ENCODE measurements at regions not wholly inside any gene's neighbourhood (a gene's known extent, or its start where the extent isn't known, plus 50 kb on each side); places are given as distances from the start of the nearest gene placed in this dataset.

DNA sequence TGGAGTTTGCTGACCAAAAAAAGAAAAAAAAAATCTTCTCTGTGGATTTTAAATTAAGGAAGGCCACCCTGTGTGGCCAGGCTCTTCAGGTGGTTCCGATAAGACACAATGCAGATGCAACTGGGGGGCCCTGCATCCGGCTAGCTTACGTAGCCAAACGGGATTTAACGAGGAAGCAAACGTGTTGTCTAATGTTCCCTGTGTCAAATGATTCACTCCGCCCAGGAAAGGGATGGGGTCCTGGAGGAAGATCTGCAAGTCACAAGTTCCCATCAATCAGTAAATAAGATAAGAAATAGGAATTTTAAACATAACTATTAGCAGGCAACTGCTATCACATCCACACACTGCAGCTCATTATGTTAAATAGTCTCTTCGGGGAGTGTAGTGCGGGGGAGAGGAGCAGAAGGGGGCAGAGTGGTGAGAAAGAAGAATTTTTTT lies 216.4 kb upstream of the GYPA start:
- Histone ChIP-seq H3K36me3 (ENCODE audit: control insufficient read depth in 4 of 4, insufficient read depth in 3 of 4, low read depth in 1 of 4, low read length in 3 of 4) (no peaks in the 10 kb centered on the region), H3K27me3 (ENCODE audit: control insufficient read depth in 4 of 4, insufficient read depth in 4 of 4, low read length in 3 of 4) (peaks cover 0 to 6% (median 0%) of the 10 kb centered on the region in 4 donors), H3K9me3 (ENCODE audit: control insufficient read depth in 4 of 4, low read length in 3 of 4) (no peaks in the 10 kb centered on the region), H3K4me1 (ENCODE audit: control insufficient read depth in 4 of 4, insufficient read depth in 4 of 4, low read length in 3 of 4) (no peaks in the 10 kb centered on the region), H3K27ac (ENCODE audit: low read depth in 1 of 2, low read length in 2 of 2) (no peak overlapping the region), H3K9ac (ENCODE audit: low read depth in 1 of 2, low read length in 2 of 2) (no peak overlapping the region), H3K4me3 (ENCODE audit: low read depth in 1 of 3, low read length in 3 of 3) (no peak overlapping the region)
- TF ChIP-seq, protein P1, sequence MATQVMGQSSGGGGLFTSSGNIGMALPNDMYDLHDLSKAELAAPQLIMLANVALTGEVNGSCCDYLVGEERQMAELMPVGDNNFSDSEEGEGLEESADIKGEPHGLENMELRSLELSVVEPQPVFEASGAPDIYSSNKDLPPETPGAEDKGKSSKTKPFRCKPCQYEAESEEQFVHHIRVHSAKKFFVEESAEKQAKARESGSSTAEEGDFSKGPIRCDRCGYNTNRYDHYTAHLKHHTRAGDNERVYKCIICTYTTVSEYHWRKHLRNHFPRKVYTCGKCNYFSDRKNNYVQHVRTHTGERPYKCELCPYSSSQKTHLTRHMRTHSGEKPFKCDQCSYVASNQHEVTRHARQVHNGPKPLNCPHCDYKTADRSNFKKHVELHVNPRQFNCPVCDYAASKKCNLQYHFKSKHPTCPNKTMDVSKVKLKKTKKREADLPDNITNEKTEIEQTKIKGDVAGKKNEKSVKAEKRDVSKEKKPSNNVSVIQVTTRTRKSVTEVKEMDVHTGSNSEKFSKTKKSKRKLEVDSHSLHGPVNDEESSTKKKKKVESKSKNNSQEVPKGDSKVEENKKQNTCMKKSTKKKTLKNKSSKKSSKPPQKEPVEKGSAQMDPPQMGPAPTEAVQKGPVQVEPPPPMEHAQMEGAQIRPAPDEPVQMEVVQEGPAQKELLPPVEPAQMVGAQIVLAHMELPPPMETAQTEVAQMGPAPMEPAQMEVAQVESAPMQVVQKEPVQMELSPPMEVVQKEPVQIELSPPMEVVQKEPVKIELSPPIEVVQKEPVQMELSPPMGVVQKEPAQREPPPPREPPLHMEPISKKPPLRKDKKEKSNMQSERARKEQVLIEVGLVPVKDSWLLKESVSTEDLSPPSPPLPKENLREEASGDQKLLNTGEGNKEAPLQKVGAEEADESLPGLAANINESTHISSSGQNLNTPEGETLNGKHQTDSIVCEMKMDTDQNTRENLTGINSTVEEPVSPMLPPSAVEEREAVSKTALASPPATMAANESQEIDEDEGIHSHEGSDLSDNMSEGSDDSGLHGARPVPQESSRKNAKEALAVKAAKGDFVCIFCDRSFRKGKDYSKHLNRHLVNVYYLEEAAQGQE (IDR thresholded peaks at IDR 0.05), result no peak
- TF ChIP-seq SP1 (IDR thresholded peaks at IDR 0.05) (no peak), RAD21 (IDR thresholded peaks at IDR 0.05) (no peak), GABPA (IDR thresholded peaks at IDR 0.05 in 1 of 2, conservative IDR thresholded peaks at IDR 0.05 in 1 of 2) (no peak), JUND (IDR thresholded peaks at IDR 0.05) (no peak), HNF4A (conservative IDR thresholded peaks at IDR 0.05) (no peak), EGR1 (IDR thresholded peaks at IDR 0.05; ENCODE audit: low read depth in 2 of 2) (no peak), TAF1 (conservative IDR thresholded peaks at IDR 0.05) (no peak), FOXA2 (IDR thresholded peaks at IDR 0.05) (no peak), YY1 (IDR thresholded peaks at IDR 0.05) (no peak), FOXA1 (IDR thresholded peaks at IDR 0.05) (no peak), HNF4G (IDR thresholded peaks at IDR 0.05) (no peak), RXRA (IDR thresholded peaks at IDR 0.05) (no peak)
- TF ChIP-seq, protein P2, sequence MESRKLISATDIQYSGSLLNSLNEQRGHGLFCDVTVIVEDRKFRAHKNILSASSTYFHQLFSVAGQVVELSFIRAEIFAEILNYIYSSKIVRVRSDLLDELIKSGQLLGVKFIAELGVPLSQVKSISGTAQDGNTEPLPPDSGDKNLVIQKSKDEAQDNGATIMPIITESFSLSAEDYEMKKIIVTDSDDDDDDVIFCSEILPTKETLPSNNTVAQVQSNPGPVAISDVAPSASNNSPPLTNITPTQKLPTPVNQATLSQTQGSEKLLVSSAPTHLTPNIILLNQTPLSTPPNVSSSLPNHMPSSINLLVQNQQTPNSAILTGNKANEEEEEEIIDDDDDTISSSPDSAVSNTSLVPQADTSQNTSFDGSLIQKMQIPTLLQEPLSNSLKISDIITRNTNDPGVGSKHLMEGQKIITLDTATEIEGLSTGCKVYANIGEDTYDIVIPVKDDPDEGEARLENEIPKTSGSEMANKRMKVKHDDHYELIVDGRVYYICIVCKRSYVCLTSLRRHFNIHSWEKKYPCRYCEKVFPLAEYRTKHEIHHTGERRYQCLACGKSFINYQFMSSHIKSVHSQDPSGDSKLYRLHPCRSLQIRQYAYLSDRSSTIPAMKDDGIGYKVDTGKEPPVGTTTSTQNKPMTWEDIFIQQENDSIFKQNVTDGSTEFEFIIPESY (IDR thresholded peaks at IDR 0.05), result no peak
- TF ChIP-seq, protein P3, sequence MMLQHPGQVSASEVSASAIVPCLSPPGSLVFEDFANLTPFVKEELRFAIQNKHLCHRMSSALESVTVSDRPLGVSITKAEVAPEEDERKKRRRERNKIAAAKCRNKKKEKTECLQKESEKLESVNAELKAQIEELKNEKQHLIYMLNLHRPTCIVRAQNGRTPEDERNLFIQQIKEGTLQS (IDR thresholded peaks at IDR 0.05), result no peak
- TF ChIP-seq, protein P4, sequence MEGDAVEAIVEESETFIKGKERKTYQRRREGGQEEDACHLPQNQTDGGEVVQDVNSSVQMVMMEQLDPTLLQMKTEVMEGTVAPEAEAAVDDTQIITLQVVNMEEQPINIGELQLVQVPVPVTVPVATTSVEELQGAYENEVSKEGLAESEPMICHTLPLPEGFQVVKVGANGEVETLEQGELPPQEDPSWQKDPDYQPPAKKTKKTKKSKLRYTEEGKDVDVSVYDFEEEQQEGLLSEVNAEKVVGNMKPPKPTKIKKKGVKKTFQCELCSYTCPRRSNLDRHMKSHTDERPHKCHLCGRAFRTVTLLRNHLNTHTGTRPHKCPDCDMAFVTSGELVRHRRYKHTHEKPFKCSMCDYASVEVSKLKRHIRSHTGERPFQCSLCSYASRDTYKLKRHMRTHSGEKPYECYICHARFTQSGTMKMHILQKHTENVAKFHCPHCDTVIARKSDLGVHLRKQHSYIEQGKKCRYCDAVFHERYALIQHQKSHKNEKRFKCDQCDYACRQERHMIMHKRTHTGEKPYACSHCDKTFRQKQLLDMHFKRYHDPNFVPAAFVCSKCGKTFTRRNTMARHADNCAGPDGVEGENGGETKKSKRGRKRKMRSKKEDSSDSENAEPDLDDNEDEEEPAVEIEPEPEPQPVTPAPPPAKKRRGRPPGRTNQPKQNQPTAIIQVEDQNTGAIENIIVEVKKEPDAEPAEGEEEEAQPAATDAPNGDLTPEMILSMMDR (IDR thresholded peaks at IDR 0.05; ENCODE audit: low read depth, low read length, missing input control), result no peak
- DNase-seq (ENCODE audit: low spot score), result no peak
- WGBS, result 29% methylated on average over 9 of the region's 9 CpGs

GRCh38 chr4:144357975-144358374 lies 217.5 kb upstream of the GYPA start:
- Histone ChIP-seq H3K27me3 (ENCODE audit: control insufficient read depth in 4 of 4, insufficient read depth in 4 of 4, low read length in 3 of 4) (peaks cover 0 to 6% (median 0%) of the 10 kb centered on the region in 4 donors), H3K9ac (ENCODE audit: low read depth in 1 of 2, low read length in 2 of 2) (no peak overlapping the region), H3K4me1 (ENCODE audit: control insufficient read depth in 4 of 4, insufficient read depth in 4 of 4, low read length in 3 of 4) (no peaks in the 10 kb centered on the region), H3K27ac (ENCODE audit: low read depth in 1 of 2, low read length in 2 of 2) (no peak overlapping the region), H3K9me3 (ENCODE audit: control insufficient read depth in 4 of 4, low read length in 3 of 4) (no peaks in the 10 kb centered on the region), H3K4me3 (ENCODE audit: low read depth in 1 of 3, low read length in 3 of 3) (no peak overlapping the region), H3K36me3 (ENCODE audit: control insufficient read depth in 4 of 4, insufficient read depth in 3 of 4, low read depth in 1 of 4, low read length in 3 of 4) (no peaks in the 10 kb centered on the region)
- no peak for DNase-seq (ENCODE audit: low spot score)
- TF ChIP-seq YY1 (IDR thresholded peaks at IDR 0.05) (no peak), SP1 (IDR thresholded peaks at IDR 0.05) (no peak), RAD21 (IDR thresholded peaks at IDR 0.05) (no peak), HNF4G (IDR thresholded peaks at IDR 0.05) (no peak), RXRA (IDR thresholded peaks at IDR 0.05) (no peak), NR2F2 (IDR thresholded peaks at IDR 0.05) (no peak), JUND (IDR thresholded peaks at IDR 0.05) (no peak), TAF1 (conservative IDR thresholded peaks at IDR 0.05) (no peak)
- TF ChIP-seq, protein P3 (IDR thresholded peaks at IDR 0.05), result no peak
- TF ChIP-seq, protein P2 (IDR thresholded peaks at IDR 0.05), result no peak
- 36% methylated on average over 3 of the region's 3 CpGs for WGBS

Data from liver (tissue), 8 donors.